KMS-11 (cell line): ENCODE measurements at regions not wholly inside any gene's neighbourhood (a gene's known extent, or its start where the extent isn't known, plus 50 kb on each side); places are given as distances from the start of the nearest gene placed in this dataset.

Experiments
- H2AFZ ChIP-seq: fragments of 200-600 bp; sonication (generic); 2 replicates; pipeline ENCODE4 v1.6.1; 2016; ENCODE audit warnings: antibody characterized with exemption, mixed run types, low read depth
- H3K27ac ChIP-seq: fragments of 200-600 bp; sonication (generic); 2 replicates; pipeline ENCODE4 v1.6.1; 2016; ENCODE audit warnings: mild to moderate bottlenecking, mixed run types
- H3K27me3 ChIP-seq: fragments of 200-600 bp; sonication (generic); 2 replicates; pipeline ENCODE4 v1.6.1; 2017; ENCODE audit warnings: mild to moderate bottlenecking, low read depth, mixed run types, moderate library complexity; ENCODE audit not compliant: insufficient read depth
- H3K36me3 ChIP-seq: fragments of 200-600 bp; sonication (generic); 2 replicates; pipeline ENCODE4 v1.6.1; 2017; ENCODE audit warnings: mild to moderate bottlenecking, mixed run types; ENCODE audit not compliant: insufficient read depth
- H3K4me1 ChIP-seq: fragments of 200-600 bp; sonication (generic); 2 replicates; pipeline ENCODE4 v1.6.1; 2016; ENCODE audit warnings: mild to moderate bottlenecking, low read depth, mixed run types; ENCODE audit not compliant: poor library complexity, severe bottlenecking
- H3K4me2 ChIP-seq: fragments of 200-600 bp; sonication (generic); 2 replicates; pipeline ENCODE4 v1.7.0; 2016; ENCODE audit warnings: mild to moderate bottlenecking, mixed run types
- H3K4me3 ChIP-seq: fragments of 200-600 bp; sonication (generic); IDR thresholded peaks from 2 replicates; pipeline ENCODE4 v1.6.1; 2017; ENCODE audit warnings: low read depth, low read length, mixed read lengths; ENCODE audit not compliant: insufficient read depth
- H3K79me2 ChIP-seq: fragments of 200-600 bp; sonication (generic); 2 replicates; pipeline ENCODE4 v1.6.1; 2016; ENCODE audit warnings: low read depth, mixed run types; ENCODE audit not compliant: insufficient read depth
- H3K9ac ChIP-seq: fragments of 200-600 bp; sonication (generic); 2 replicates; pipeline ENCODE4 v1.6.1; 2016; ENCODE audit warnings: mild to moderate bottlenecking, mixed run types
- H4K20me1 ChIP-seq: fragments of 200-600 bp; sonication (generic); 2 replicates; pipeline ENCODE4 v1.6.1; 2016; ENCODE audit warnings: mild to moderate bottlenecking, mixed run types; ENCODE audit not compliant: insufficient read depth
- CTCF ChIP-seq: fragments of 200-600 bp; sonication (generic); conservative IDR thresholded peaks from 2 replicates; pipeline ENCODE4 v1.6.1; 2017; ENCODE audit warnings: low read depth, mild to moderate bottlenecking, antibody characterized with exemption, low read length, moderate library complexity, mixed read lengths

- Histone ChIP-seq H3K27ac (no peak overlapping the region), H3K4me3 (no peak overlapping the region), H4K20me1 (no peaks in the 10 kb centered on the region), H3K4me2 (no peak overlapping the region), H3K4me1 (no peaks in the 10 kb centered on the region), H2AFZ (no peak overlapping the region), H3K36me3 (no peaks in the 10 kb centered on the region), H3K9ac (no peak overlapping the region), H3K27me3 (no peaks in the 10 kb centered on the region), H3K79me2 (no peaks in the 10 kb centered on the region)
- no peak for TF ChIP-seq CTCF
These were observed 211.6 kb upstream of the FOXQ1 start for GRCh38 chr6:1100269-1100668.

- Histone ChIP-seq H3K36me3 (no peaks in the 10 kb centered on the region), H3K9ac (no peak overlapping the region), H4K20me1 (no peaks in the 10 kb centered on the region), H3K4me3 (no peak overlapping the region), H3K27me3 (no peaks in the 10 kb centered on the region), H3K4me1 (no peaks in the 10 kb centered on the region), H3K27ac (no peak overlapping the region), H3K79me2 (no peaks in the 10 kb centered on the region), H2AFZ (no peak overlapping the region), H3K4me2 (no peak overlapping the region)
- TF ChIP-seq CTCF, result no peak
These were observed 212.6 kb upstream of the FOXQ1 start for GRCh38 chr6:1099264-1099663.

GRCh38 chr6:1096967-1097765, 214.7 kb upstream of the FOXQ1 start:
- Histone ChIP-seq H4K20me1 (no peaks in the 10 kb centered on the region), H3K9ac (no peak overlapping the region), H3K4me3 (no peak overlapping the region), H3K36me3 (no peaks in the 10 kb centered on the region), H2AFZ (no peak overlapping the region), H3K4me1 (no peaks in the 10 kb centered on the region), H3K27ac (no peak overlapping the region), H3K79me2 (no peaks in the 10 kb centered on the region), H3K27me3 (no peaks in the 10 kb centered on the region), H3K4me2 (no peak overlapping the region)
- TF ChIP-seq CTCF, result no peak

GRCh38 chr6:1094306-1094705, 217.6 kb upstream of the FOXQ1 start:
- TF ChIP-seq CTCF, result no peak
- H3K4me2 ChIP-seq, result no peak overlapping the region
- H4K20me1 ChIP-seq, result no peaks in the 10 kb centered on the region
- no peaks in the 10 kb centered on the region for H3K27me3 ChIP-seq
- no peak overlapping the region for H2AFZ ChIP-seq
- no peak overlapping the region for H3K9ac ChIP-seq
- H3K4me3 ChIP-seq, result no peak overlapping the region
- H3K4me1 ChIP-seq, result no peaks in the 10 kb centered on the region
- H3K27ac ChIP-seq, result no peak overlapping the region
- H3K79me2 ChIP-seq, result no peaks in the 10 kb centered on the region
- no peaks in the 10 kb centered on the region for H3K36me3 ChIP-seq
